CD4-positive, alpha-beta T cell treated with Interleukin-12 subunit alpha and Interleukin-12 subunit beta, for 1 hour (primary cell): ENCODE measurements at regions not wholly inside any gene's neighbourhood (a gene's known extent, or its start where the extent isn't known, plus 50 kb on each side); places are given as distances from the start of the nearest gene placed in this dataset.
"Not testable (repeated sequence)": the region's sequence is repeated elsewhere in the genome, so short reads cannot be mapped to it uniquely, and the experiment has no call there.

Experiments used
- DNase-seq: peaks from one replicate; pipeline ENCODE4 v3.0.0-alpha.2; 2020

GRCh38 chr1:58249737-58250586 lies 296.6 kb downstream of the OMA1 start:
- no peak for DNase-seq

- DNase-seq, result no peak
These were observed 297.2 kb downstream of the OMA1 start for GRCh38 chr1:58249388-58249736.

GRCh38 chr1:58248791-58249190 lies 297.7 kb downstream of the OMA1 start:
- no peak for DNase-seq

GRCh38 chr1:58248072-58248471 lies 298.5 kb downstream of the OMA1 start:
- DNase-seq, result no peak

GRCh38 chr1:58246549-58246948 lies 300.0 kb downstream of the OMA1 start:
- DNase-seq, result no peak

- no peak for DNase-seq
These were observed 301.7 kb downstream of the OMA1 start for GRCh38 chr1:58244872-58245271.

GRCh38 chr1:58238846-58239245 lies 307.7 kb downstream of the OMA1 start:
- DNase-seq, result no peak

GRCh38 chr1:58233729-58234128 lies 312.8 kb downstream of the OMA1 start:
- DNase-seq, result no peak

- DNase-seq, result no peak
These were observed 315.3 kb downstream of the OMA1 start for GRCh38 chr1:58231204-58231603.

GRCh38 chr1:58227604-58228003 lies 318.9 kb downstream of the OMA1 start:
- no peak for DNase-seq

GRCh38 chr1:58223522-58223921 lies 323.0 kb downstream of the OMA1 start:
- DNase-seq, result no peak

GRCh38 chr1:58220836-58221472 lies 325.6 kb downstream of the OMA1 start:
- no peak for DNase-seq

GRCh38 chr1:58216169-58216568 lies 330.4 kb downstream of the OMA1 start:
- DNase-seq, result not testable (repeated sequence)

GRCh38 chr1:58214674-58215073 lies 331.9 kb downstream of the OMA1 start:
- no peak for DNase-seq

GRCh38 chr1:58211869-58212268 lies 334.7 kb downstream of the OMA1 start:
- DNase-seq, result no peak

GRCh38 chr1:58209575-58209974 lies 337.0 kb downstream of the OMA1 start:
- DNase-seq, result no peak

- DNase-seq, result no peak
These were observed 339.8 kb downstream of the OMA1 start for GRCh38 chr1:58206749-58207148.

GRCh38 chr1:58204284-58204683 lies 342.2 kb downstream of the OMA1 start:
- no peak for DNase-seq

- no peak for DNase-seq
These were observed 344.9 kb downstream of the OMA1 start for GRCh38 chr1:58201492-58202106.

- no peak for DNase-seq
These were observed 346.1 kb downstream of the OMA1 start for GRCh38 chr1:58200437-58200836.

- no peak for DNase-seq
These were observed 348.7 kb downstream of the OMA1 start for GRCh38 chr1:58197811-58198210.

GRCh38 chr1:58190267-58190988 lies 356.1 kb downstream of the OMA1 start:
- no peak for DNase-seq

- DNase-seq, result no peak
These were observed 357.1 kb downstream of the OMA1 start for GRCh38 chr1:58189453-58189852.

- no peak for DNase-seq
These were observed 363.2 kb downstream of the OMA1 start for GRCh38 chr1:58183286-58183685.
